Retinal pigment epithelial cell (primary cell): ENCODE measurements at regions not wholly inside any gene's neighbourhood (a gene's known extent, or its start where the extent isn't known, plus 50 kb on each side); places are given as distances from the start of the nearest gene placed in this dataset.
A peak's percentile ranks its signal among the peaks of the same experiment; 100 is the strongest.

Experiments
- DNase-seq: peaks from one replicate; pipeline ENCODE4 v3.0.0-alpha.2; 2010; ENCODE audit warnings: low read depth
- H3K4me3 ChIP-seq: 2 replicates; pipeline ENCODE4 v1.5.1; 2011; ENCODE audit warnings: mild to moderate bottlenecking, low read length, control low read depth, moderate library complexity
- TF ChIP-seq, protein P1 (sequence below): conservative IDR thresholded peaks from 2 replicates; pipeline ENCODE4 v1.5.1; 2011; ENCODE audit warnings: low read depth, low read length, control low read depth, inconsistent platforms

- no peak for DNase-seq
- TF ChIP-seq, protein P1, sequence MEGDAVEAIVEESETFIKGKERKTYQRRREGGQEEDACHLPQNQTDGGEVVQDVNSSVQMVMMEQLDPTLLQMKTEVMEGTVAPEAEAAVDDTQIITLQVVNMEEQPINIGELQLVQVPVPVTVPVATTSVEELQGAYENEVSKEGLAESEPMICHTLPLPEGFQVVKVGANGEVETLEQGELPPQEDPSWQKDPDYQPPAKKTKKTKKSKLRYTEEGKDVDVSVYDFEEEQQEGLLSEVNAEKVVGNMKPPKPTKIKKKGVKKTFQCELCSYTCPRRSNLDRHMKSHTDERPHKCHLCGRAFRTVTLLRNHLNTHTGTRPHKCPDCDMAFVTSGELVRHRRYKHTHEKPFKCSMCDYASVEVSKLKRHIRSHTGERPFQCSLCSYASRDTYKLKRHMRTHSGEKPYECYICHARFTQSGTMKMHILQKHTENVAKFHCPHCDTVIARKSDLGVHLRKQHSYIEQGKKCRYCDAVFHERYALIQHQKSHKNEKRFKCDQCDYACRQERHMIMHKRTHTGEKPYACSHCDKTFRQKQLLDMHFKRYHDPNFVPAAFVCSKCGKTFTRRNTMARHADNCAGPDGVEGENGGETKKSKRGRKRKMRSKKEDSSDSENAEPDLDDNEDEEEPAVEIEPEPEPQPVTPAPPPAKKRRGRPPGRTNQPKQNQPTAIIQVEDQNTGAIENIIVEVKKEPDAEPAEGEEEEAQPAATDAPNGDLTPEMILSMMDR: no peak
- H3K4me3 ChIP-seq: no peak overlapping the region
These were observed 1048.2 kb upstream of the AUTS2 start for GRCh38 chr7:68550027-68550426.

DNA sequence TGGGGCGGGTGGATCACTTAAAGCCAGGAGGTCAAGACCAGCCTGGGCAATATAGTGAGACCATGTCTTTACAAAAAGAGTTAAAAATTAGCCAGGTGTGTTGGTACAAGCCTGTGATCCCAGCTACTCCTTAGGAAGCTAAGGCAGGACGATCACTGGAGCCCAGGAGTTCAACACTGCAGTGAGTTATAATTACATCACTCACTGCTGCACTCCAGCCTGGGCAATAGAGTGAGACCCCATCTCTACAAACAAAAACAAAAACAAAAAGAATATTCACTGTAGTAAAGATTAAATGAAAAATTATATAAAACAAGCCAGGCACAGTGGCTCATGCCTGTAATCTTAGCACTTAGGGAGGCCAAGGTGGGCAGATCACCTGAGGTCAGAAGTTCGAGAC, 1047.6 kb upstream of the AUTS2 start:
- DNase-seq: no peak
- TF ChIP-seq, protein P1: no peak
- no peak overlapping the region for H3K4me3 ChIP-seq

GRCh38 chr7:68556537-68556936, 1041.7 kb upstream of the AUTS2 start:
- no peak for DNase-seq
- TF ChIP-seq, protein P1: no peak
- no peak overlapping the region for H3K4me3 ChIP-seq

DNA sequence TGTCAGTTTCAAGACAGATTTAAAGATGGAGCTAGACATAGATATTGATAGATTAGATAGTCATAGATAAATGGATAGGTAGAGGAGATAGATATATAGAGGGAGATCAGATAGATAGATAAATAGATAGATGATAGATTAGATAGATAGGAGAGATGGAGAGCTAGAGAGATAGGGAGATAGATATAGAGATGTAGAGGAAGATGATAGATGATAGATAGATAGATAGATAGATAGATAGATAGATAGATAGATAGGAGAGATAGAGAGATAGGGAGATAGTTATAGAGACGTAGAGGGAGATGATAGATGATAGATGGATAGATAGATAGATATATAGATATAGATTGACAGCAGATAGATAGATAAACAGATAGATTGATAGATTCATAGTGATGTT, 1038.8 kb upstream of the AUTS2 start:
- TF ChIP-seq, protein P1: no peak
- H3K4me3 ChIP-seq: no peak overlapping the region
- DNase-seq: no peak

DNA sequence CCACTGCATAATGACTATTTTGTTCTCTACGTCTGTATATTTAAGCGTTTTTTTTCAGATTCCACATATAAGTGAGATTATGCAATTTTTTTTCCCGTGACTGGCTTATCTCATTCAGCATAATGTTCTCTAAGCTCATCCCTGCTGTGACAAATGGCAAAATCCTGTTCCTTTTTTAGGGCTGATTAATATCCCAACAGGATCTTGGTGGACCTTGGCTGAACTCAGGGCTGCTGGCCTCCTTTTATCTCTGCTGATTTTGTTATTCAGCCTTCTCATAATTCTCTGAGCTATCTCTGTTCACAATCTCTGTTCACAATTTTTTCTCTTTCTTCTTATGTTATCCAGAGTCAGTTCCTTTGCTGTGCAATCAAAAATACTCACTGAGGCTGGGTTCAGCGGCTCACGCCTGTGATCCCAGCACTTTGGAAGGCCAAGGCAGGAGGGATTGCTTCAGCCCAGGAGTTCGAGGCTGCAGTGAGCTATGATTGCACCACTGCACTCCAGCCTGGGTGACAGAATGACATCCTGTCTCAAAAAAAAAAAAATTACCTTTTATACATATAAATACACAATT, 1035.9 kb upstream of the AUTS2 start:
- TF ChIP-seq, protein P1: no peak
- DNase-seq: no peak
- no peak overlapping the region for H3K4me3 ChIP-seq

DNA sequence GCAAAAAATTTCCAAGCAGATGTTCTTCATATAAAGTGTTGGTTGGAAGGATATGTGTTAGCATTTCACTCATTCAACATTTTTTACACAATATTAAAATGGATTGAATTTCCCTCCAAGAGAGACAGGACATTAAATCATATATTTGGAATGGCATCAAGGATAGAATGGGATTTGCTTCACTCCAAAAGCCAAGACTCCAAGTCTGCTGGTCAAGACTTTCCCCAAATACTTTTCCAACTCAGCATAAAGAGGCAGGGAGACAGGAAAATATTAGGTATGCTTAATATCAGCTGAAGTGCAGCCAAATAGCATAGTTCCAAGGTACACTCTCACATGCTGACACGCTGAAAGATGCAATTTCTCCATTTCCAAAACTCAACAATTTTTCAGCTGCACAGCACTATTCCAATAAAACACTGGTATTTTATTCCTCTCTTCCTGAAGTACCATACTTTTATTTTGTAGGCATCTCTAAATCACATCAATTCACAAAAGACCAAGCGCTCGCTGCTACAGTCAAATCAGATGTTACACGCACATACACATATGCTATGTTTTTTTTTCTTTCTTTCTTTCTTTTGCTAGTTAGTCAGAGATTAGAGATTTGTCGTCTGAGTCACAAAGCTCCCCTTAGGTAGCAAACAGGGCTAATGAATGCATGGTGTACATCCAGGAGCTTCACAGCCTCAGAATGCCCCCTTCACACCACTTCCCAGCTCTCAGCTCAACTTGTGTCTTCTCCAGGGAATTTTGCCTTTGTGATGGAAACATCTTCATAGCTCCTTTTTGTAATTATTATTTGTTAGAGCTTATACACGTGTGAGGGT, 1033.8 kb upstream of the AUTS2 start:
- H3K4me3 ChIP-seq: no peak overlapping the region
- TF ChIP-seq, protein P1: no peak
- DNase-seq: peak; percentile 46

- H3K4me3 ChIP-seq: no peak overlapping the region
- no peak for DNase-seq
- TF ChIP-seq, protein P1: no peak
These were observed 1027.0 kb upstream of the AUTS2 start for GRCh38 chr7:68571286-68571685.
